Fibroblast of the aortic adventitia (primary cell): ENCODE measurements at regions not wholly inside any gene's neighbourhood (a gene's known extent, or its start where the extent isn't known, plus 50 kb on each side); places are given as distances from the start of the nearest gene placed in this dataset.

Source experiments
- DNase-seq: peaks from one replicate; pipeline ENCODE4 v3.0.0-alpha.2; 2010; ENCODE audit warnings: low read depth
- H3K4me3 ChIP-seq: 2 replicates; pipeline ENCODE4 v1.5.1; 2011; ENCODE audit warnings: low read depth, mild to moderate bottlenecking, control low read depth, low read length, moderate library complexity
- CTCF ChIP-seq: IDR thresholded peaks from 2 replicates; pipeline ENCODE4 v1.5.1; 2011; ENCODE audit warnings: mild to moderate bottlenecking, low read length, control low read depth, inconsistent platforms; ENCODE audit not compliant: insufficient read depth

GRCh38 chr7:25906760-25907159 is 245.2 kb upstream of the NFE2L3 start:
- no peak for DNase-seq
- no peak for TF ChIP-seq CTCF

DNA sequence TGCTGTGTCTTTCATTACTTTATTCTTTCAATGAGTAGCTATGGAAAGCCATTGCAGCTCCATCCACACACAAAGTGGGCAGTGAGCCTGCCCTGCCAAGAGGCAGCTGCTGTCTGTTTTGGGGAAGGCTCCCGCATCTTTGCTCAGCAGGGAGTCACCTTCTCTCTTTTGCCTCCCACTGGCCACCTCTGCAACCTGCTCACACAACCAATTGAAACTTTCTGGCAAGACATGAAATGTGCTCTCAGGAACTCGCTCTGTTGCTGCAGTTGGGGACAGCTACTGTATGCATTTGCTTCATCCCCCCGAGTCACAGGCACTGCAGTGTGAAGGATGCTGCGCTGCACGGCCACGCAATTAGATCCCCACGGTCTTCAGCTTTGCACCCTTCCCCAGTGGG is 244.8 kb upstream of the NFE2L3 start:
- no peak for TF ChIP-seq CTCF
- no peak for DNase-seq
- H3K4me3 ChIP-seq: no peak overlapping the region

More at GRCh38 chr7:25906760-25907159, 245.2 kb upstream of the NFE2L3 start:
- H3K4me3 ChIP-seq: no peak overlapping the region

DNA sequence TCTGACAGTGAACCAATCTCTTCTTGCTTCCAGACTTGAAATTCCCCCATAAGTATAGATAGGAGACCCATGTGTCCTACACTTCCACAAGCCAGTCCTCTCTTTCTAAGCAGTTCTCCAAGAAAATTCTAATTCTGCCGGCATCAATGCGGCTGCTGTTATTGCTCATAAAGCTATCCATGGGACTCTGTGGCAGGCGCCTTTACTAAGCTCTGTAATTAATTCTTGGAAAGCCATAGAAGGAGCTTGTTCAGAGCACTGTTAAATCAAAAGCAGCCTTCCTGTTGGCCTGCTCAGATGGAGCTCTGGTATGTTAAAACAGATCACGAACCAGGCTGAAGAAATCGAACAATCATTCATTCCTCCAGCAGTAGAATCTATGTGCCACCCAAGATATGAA is 244.3 kb upstream of the NFE2L3 start:
- no peak overlapping the region for H3K4me3 ChIP-seq
- TF ChIP-seq CTCF: no peak
- DNase-seq: no peak

DNA sequence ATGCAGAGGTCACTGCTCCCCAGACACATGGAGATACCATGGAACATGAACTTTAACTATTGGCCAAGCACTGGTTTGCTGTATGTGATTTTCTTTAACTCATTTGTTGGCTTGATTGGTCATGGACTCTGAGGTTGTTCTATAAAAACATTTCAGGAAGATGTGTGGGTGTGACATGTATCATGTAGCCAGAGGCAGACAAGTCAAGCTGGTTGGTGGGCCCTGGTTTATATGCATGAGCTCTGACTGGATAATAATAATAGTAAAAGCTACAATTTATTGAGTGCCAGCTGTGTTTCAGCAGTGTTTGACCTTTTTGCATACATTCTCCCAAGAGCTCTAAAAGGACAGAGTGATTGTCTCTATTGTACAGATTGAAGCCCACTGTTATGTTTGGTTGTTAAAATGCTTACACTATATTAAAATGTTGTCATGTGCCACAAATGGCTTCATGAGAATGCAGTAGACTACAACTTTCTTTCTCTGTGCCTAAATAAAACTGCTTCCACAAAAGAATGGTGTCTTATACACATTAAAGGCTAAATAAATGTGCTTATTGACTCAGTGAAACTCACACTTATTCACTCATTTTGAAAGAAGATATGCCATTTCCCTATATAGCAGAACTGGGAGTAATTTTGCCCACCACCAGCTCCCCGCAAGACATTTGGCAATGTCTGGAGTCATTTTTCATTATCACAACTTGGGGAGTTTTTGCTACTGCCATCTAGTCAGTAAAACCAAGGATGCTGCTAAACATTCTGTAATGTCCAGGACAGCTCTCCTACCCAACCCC is 243.6 kb upstream of the NFE2L3 start:
- no peak for DNase-seq
- no peak overlapping the region for H3K4me3 ChIP-seq
- TF ChIP-seq CTCF: no peak

GRCh38 chr7:25911738-25912607 is 240.0 kb upstream of the NFE2L3 start:
- no peak overlapping the region for H3K4me3 ChIP-seq
- DNase-seq: no peak
- TF ChIP-seq CTCF: no peak

GRCh38 chr7:25913598-25914224 is 238.3 kb upstream of the NFE2L3 start:
- H3K4me3 ChIP-seq: no peak overlapping the region
- TF ChIP-seq CTCF: no peak
- DNase-seq: no peak
